Panc1 (cell line): ENCODE measurements at regions not wholly inside any gene's neighbourhood (a gene's known extent, or its start where the extent isn't known, plus 50 kb on each side); places are given as distances from the start of the nearest gene placed in this dataset.

Experiments
- ATAC-seq: fragments of 200-7000 bp; cut with Tn5 transposase; 2 replicates; pipeline ENCODE4 v1.9.1; 2020; ENCODE audit warnings: mild to moderate bottlenecking, moderate library complexity
- BruUV-seq: library from RNA; stranded (reverse); fragments of 400-500 nt; replicated peaks from 2 replicates; lab custom pipeline; 2021; lab: Mats Ljungman, UMichigan
- CTCF ChIA-PET: fragments of 300-600 bp; sonication (Branson Sonifier 250); formaldehyde crosslinking; loops from one replicate; lab custom pipeline; 2022; ENCODE audit warnings: antibody characterized with exemption; lab: Charles Lee
- POLR2A ChIA-PET: fragments of 300-600 bp; sonication (Branson Sonifier 250); formaldehyde crosslinking; loops from one replicate; lab custom pipeline; 2022; ENCODE audit warnings: antibody characterized with exemption; lab: Charles Lee
- DNase-seq: peaks from one replicate; pipeline ENCODE4 v3.0.0-alpha.2; 2010; ENCODE audit warnings: low read depth, low spot score
- H3K27ac ChIP-seq: 2 replicates; pipeline ENCODE4 v1.5.1; 2011; ENCODE audit warnings: mild to moderate bottlenecking, low read length, inconsistent platforms
- H3K27me3 ChIP-seq: fragments of 200-500 bp; sonication (Bioruptor generic); 2 replicates; pipeline ENCODE4 v1.6.0; 2014; ENCODE audit warnings: low read length, inconsistent platforms; ENCODE audit not compliant: control insufficient read depth, insufficient read depth
- H3K36me3 ChIP-seq: fragments of 200-500 bp; sonication (Bioruptor generic); 2 replicates; pipeline ENCODE4 v1.5.1; 2014; ENCODE audit warnings: inconsistent platforms, mild to moderate bottlenecking, low read length, moderate library complexity; ENCODE audit not compliant: control insufficient read depth, insufficient read depth
- H3K4me1 ChIP-seq: 2 replicates; pipeline ENCODE4 v1.5.1; 2011; ENCODE audit warnings: inconsistent platforms, mild to moderate bottlenecking, low read length, moderate library complexity; ENCODE audit not compliant: control insufficient read depth, insufficient read depth
- H3K4me3 ChIP-seq, 2 experiments: 2 replicates each; pipeline ENCODE4 v1.5.1; 2011 to 2012; ENCODE audit warnings: low read depth in 2 of 2, low read length in 2 of 2, mild to moderate bottlenecking in 2 of 2, inconsistent platforms in 1 of 2, moderate library complexity in 1 of 2
- H3K9me3 ChIP-seq: fragments of 200-500 bp; sonication (Bioruptor generic); 2 replicates; pipeline ENCODE4 v1.5.1; 2014; ENCODE audit warnings: low read depth, mild to moderate bottlenecking, inconsistent platforms, low read length, moderate library complexity; ENCODE audit not compliant: control insufficient read depth, insufficient read depth
- POLR2AphosphoS5 ChIP-seq: IDR thresholded peaks from 2 replicates; pipeline ENCODE4 v1.6.1; 2012; ENCODE audit warnings: mild to moderate bottlenecking, low read depth, low read length, moderate library complexity
- SIN3A ChIP-seq: IDR thresholded peaks from 2 replicates; pipeline ENCODE4 v1.6.1; 2012; ENCODE audit warnings: low read depth, mild to moderate bottlenecking, low read length, moderate library complexity, borderline replicate concordance; ENCODE audit not compliant: insufficient read depth
- TCF7L2 ChIP-seq: IDR thresholded peaks from 2 replicates; pipeline ENCODE4 v1.6.1; 2011; ENCODE audit warnings: mild to moderate bottlenecking, low read depth, low read length, inconsistent platforms
- in situ Hi-C: cut with HindIII; loops from 2 replicates; pipeline ENCODE4 v1.10.0; 2016; ENCODE audit warnings: low sequenced_read_pairs, low pct_unique_long_range_greater_than_20kb
- intact Hi-C: fragments of 100-400 bp; cut with micrococcal nuclease; formaldehyde crosslinking; loops from one replicate; pipeline ENCODE4 v1.10.0; 2022; ENCODE audit not compliant: unreplicated experiment
- TF ChIP-seq, protein P1 (sequence below), 2 experiments: IDR thresholded peaks; 2 replicates each; pipeline ENCODE4 v1.6.1; 2011 to 2012; ENCODE audit warnings: low read depth in 2 of 2, control low read depth in 1 of 2, low read length in 1 of 2, mild to moderate bottlenecking in 1 of 2, moderate library complexity in 1 of 2; ENCODE audit not compliant: insufficient read depth in 1 of 2
- TF ChIP-seq, protein P2 (sequence below): fragments of 450-650 bp; IDR thresholded peaks from 2 replicates; pipeline ENCODE4 v1.5.1; 2017; ENCODE audit warnings: mild to moderate bottlenecking

DNA sequence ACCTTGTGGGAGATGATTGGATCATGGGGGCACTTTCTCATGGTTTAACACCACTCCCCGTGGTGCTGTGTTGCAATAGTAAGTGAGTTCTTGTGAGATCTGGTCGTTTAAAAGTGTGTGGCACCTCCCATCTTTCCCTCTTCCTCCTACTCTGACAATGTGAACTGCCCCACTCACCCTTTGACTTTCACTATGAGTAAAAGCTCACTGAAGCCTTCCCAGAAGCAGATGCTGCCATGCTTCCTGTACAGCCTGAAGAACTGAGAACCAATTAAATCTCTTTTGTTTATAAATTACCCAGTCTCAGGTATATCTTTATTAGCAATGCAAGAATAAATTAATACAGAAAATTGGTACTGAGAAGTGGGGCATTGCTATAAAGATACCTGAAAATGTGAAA lies 509.6 kb upstream of the CT83 start:
- no peak for DNase-seq
- Histone ChIP-seq H3K4me3 (no peak overlapping the region), H3K27ac (no peak overlapping the region), H3K9me3 (no peaks in the 10 kb centered on the region), H3K4me1 (no peaks in the 10 kb centered on the region), H3K27me3 (no peaks in the 10 kb centered on the region), H3K36me3 (no peaks in the 10 kb centered on the region)
- BruUV-seq = no TSS peak
- CTCF ChIA-PET = no interaction called here
- intact Hi-C loops = no loop called here
- POLR2A ChIA-PET = no interaction called here
- ATAC-seq = no peak
- TF ChIP-seq SIN3A (no peak), POLR2AphosphoS5 (no peak), TCF7L2 (no peak)
- TF ChIP-seq, protein P1, sequence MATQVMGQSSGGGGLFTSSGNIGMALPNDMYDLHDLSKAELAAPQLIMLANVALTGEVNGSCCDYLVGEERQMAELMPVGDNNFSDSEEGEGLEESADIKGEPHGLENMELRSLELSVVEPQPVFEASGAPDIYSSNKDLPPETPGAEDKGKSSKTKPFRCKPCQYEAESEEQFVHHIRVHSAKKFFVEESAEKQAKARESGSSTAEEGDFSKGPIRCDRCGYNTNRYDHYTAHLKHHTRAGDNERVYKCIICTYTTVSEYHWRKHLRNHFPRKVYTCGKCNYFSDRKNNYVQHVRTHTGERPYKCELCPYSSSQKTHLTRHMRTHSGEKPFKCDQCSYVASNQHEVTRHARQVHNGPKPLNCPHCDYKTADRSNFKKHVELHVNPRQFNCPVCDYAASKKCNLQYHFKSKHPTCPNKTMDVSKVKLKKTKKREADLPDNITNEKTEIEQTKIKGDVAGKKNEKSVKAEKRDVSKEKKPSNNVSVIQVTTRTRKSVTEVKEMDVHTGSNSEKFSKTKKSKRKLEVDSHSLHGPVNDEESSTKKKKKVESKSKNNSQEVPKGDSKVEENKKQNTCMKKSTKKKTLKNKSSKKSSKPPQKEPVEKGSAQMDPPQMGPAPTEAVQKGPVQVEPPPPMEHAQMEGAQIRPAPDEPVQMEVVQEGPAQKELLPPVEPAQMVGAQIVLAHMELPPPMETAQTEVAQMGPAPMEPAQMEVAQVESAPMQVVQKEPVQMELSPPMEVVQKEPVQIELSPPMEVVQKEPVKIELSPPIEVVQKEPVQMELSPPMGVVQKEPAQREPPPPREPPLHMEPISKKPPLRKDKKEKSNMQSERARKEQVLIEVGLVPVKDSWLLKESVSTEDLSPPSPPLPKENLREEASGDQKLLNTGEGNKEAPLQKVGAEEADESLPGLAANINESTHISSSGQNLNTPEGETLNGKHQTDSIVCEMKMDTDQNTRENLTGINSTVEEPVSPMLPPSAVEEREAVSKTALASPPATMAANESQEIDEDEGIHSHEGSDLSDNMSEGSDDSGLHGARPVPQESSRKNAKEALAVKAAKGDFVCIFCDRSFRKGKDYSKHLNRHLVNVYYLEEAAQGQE (IDR thresholded peaks at IDR 0.05; ENCODE audit: insufficient read depth in 1 of 2, low read depth in 2 of 2, low read length in 1 of 2) = no peak
- TF ChIP-seq, protein P2, sequence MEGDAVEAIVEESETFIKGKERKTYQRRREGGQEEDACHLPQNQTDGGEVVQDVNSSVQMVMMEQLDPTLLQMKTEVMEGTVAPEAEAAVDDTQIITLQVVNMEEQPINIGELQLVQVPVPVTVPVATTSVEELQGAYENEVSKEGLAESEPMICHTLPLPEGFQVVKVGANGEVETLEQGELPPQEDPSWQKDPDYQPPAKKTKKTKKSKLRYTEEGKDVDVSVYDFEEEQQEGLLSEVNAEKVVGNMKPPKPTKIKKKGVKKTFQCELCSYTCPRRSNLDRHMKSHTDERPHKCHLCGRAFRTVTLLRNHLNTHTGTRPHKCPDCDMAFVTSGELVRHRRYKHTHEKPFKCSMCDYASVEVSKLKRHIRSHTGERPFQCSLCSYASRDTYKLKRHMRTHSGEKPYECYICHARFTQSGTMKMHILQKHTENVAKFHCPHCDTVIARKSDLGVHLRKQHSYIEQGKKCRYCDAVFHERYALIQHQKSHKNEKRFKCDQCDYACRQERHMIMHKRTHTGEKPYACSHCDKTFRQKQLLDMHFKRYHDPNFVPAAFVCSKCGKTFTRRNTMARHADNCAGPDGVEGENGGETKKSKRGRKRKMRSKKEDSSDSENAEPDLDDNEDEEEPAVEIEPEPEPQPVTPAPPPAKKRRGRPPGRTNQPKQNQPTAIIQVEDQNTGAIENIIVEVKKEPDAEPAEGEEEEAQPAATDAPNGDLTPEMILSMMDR = no peak
- in situ Hi-C loops = no loop called here

DNA sequence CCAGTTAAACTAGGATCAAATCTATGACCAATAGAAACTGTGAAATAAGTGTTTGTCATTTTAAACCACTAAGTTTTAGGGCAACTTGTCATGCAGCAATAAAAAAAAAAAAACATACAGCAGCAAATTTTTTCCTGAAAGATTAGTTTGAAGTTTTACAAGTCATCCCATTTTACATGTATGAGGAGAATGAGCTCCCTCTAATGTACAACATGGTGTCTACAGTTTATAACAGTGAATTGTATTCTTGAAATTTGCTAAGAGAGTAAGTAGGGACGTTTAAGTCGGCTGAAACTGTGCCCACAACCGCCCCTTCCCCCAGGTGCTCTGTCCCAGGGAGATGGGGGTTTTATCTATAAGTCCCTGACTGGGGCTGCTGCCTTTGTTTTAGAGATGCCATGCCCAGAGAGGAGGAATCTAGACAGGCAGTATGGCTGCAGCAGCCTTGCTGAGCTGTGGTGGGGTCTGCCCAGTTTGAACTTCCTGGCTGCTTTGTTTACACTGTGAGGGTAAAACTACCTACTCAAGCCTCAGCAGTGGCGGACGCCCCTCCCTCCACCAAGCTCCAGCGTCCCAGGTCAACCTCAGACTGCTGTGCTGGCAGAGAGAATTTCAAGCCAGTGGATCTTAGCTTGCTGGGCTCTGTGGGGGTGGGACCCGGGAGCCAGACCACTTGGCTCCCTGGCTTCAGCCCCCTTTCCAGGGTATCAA lies 499.3 kb upstream of the CT83 start:
- ATAC-seq (no peak), DNase-seq (no peak)

More for the DNA sequence above, 499.3 kb upstream of the CT83 start:
- in situ Hi-C loops = no loop called here
- no peaks in the 10 kb centered on the region for H3K4me1 ChIP-seq
- H3K27ac ChIP-seq = no peak overlapping the region
- H3K36me3 ChIP-seq = no peaks in the 10 kb centered on the region
- ChIA-PET POLR2A (no interaction called here), CTCF (interaction anchor here (0.7 kb wide), 2 partner anchors 472 to 539 kb away, joined by 4 to 5 read pairs; no protein-coding TSS in a partner anchor)
- H3K9me3 ChIP-seq = no peaks in the 10 kb centered on the region
- intact Hi-C loops = no loop called here
- no peak overlapping the region for H3K4me3 ChIP-seq
- TF ChIP-seq TCF7L2 (no peak), POLR2AphosphoS5 (no peak)
- TF ChIP-seq, protein P2 = peak; percentile 12; the same call in 1 of the 2 replicates
- BruUV-seq = no TSS peak
- H3K27me3 ChIP-seq = no peaks in the 10 kb centered on the region
